ENCODE measurements at regions not wholly inside any gene's neighbourhood (a gene's known extent, or its start where the extent isn't known, plus 50 kb on each side); places are given as distances from the start of the nearest gene placed in this dataset.

DNA sequence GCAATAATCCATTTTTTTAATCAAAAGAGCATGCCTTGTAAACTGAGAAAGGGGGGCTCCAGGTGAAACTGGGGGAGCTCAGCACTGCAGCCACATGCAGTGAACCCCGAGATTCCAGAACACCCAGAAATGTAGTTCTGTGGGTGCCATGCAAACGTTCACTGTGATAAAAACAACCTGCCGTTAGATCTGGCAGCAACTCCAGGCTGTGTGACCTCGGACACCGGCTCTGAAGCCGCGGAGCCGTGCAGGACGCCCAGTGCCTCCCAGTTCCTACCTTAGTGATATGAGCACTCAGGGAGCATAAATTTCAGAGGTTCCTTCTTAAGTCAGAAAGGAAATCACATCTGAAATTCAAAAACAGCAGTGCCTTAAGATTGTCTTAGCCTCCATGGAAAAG is 85.4 kb upstream of the THBS2 start:
- no peak for DNase-seq

DNA sequence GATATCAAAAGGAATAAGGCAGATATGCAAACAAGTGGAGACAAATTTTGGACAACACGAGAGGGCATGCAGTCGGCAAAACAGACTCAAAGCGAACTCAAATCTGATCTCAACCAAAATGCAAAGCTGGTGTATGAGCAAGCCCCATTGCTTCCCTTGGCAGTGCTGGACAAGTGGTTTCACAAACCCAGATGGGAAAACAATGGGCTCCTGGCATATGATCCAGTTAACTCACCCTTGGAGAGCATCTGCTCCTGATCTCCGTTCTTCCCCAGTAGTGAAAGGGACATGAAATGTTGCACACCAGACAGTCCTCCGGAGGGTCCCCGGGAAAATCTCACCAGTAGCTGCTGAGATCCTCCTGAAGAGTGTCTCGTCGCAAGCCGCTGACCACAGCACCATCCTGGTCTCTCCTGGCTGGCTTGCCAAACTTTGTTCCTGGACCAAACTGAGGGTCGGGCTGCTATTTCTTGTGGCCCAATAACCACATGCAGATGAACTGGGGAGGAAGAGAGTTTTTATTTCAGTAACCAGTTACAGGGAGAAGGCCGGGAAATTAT is 84.3 kb upstream of the THBS2 start:
- DNase-seq, result no peak

DNA sequence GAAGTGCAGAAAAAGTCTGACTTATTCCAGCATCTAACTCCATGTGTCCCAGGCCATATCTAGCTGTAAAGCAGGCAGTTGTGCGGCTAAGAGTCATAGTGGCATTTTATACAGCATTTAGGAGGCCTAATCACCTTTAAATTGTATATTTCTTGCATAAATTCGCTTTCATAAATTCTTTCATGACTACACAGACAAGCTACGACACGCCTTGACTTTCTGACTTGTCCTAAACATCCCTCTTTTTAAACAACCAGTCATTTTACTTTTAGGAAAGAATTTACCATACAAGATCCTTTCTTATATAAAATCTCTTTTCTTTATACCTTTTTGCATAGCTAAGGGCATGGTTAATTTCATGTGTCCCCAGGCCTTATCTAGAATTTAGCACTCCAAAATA is 81.7 kb upstream of the THBS2 start:
- no peak for DNase-seq

DNA sequence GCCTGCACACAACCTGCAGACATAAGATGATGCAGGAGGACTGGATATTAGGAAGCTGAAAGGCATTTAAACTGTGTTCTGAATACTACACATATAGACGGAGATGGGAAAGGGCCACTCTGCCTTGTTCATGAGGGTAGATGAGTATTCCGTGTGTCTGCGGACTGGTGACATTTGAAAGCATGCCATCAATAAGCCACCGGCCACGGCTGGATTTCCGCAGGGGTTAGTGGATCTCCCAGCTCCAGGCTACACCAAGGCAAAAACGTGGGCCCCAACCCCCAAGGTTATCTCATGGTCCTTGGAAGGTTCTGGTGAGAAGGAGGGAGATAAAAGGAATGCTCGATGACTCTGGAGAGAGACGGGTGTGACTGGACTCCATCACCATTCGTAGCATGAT is 78.6 kb upstream of the THBS2 start:
- no peak for DNase-seq

DNA sequence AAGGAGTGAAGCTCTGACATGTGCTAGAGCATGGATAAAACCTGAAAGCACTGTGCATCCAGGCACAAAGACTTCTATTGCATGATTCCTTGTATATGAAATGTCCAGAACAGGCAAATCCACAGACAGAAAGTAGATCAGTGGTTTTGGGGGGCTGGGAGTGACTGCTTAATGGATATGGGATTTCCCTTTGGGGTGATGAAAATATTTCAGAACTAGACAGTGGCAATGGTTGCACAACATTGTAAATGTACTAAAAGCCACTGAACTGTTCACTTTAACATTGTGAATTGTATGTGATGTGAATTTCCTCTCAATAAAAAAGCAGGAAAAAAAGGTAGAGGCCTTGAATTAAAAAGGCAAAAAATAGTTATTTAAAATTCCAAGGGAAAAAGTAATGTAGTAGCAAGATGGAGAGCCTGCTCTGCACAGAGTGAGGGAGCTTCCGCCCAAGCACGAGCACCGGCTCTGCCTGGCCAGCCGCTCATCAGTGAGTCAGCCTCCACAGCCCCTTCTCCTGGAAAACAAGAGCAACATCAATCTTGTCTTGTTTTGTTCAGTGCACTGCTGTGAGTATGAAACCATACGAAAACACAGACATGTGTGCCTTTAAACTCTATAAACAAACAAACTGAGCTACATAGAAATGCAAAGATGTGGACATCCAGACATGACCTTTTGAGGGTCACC is 74.6 kb upstream of the THBS2 start:
- DNase-seq, result no peak

DNA sequence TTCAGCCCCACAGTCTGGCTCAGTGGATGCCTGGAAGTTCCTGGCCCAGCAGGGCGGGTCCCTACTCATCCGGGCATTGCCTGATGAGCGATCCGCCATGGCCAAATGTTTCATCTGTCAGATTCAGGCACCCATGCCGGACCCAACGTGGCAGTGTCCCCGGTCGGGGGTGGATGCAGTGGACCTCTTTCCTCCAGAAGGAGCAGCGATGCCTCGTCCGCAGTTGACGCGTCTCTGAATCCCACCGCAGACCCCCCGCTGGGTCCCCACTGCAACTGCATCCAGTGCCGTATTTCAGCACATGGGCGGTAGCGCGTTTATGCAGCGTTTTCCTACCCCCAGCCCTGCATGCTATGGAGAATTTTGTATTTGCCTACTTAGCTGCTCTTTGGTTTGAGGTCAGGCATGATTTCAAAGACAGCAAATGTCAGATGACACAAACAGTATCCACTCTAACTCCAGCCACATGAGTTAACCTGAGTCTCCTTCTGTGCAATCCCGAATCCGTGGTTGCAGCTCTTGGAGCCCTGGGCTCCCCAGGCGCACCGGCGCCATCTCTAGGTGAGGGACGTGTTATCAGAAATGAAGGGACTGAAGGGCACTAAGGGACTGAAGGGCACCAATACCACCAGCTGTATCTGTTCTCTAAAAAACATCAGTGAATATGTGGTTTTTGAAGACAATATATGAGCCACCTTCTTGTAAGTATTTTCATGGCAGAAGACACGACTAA is 72.6 kb upstream of the THBS2 start:
- no peak for DNase-seq

DNA sequence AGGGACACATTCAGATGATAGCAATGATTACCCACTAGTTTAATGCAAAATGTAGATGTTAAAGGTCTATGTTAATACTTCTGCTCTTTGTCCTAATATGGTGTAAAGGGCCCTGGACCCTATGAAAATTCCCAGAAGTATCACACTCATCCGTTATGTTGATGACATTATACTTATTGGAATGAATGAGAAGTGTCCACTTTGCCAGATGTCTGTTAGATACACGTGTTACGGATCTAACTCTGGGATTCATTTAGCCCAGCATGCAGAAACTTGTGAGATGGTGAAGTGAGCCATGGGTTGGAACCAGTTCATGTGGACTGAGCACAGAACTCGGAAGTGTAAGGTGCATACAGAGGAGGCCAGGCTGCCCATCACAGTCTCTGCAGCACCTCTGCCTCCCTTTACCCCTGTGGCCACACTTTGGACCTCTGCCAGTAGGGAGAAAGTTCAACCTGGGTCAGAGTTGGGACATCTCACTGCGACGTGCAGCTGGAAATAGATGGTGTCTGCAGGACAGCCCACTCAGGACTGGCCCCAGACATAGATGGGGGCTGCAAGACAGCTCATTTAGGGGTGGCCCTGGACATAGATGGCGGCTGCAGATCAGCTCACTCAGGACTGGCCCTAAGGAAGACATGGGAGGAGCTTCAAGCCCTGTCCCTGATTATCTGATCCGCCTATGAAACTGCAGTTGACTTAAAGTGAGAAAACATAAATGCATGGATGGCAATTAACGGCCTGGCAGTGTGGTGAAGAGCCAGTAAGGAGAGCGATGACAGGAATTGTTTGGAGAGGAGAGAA is 71.2 kb upstream of the THBS2 start:
- no peak for DNase-seq

DNA sequence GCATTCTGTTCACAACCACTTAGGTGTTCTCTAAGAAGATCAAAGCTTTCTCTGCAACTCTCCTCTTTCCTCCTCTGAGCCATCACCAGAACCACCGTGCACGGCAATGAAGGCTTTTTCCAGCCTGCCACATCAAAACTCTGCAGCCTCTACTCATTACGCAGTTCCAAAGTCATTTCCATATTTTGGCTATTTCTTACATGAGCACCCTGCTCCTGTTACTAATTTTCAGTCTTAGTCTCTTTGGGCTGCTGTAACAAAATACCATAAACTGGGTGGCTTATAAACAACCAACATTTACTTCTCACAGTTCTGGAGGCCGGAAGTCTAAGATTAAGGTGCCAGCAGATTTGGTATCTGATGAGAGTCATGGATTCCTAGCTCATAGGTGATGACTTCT is 70.4 kb upstream of the THBS2 start:
- no peak for DNase-seq

DNA sequence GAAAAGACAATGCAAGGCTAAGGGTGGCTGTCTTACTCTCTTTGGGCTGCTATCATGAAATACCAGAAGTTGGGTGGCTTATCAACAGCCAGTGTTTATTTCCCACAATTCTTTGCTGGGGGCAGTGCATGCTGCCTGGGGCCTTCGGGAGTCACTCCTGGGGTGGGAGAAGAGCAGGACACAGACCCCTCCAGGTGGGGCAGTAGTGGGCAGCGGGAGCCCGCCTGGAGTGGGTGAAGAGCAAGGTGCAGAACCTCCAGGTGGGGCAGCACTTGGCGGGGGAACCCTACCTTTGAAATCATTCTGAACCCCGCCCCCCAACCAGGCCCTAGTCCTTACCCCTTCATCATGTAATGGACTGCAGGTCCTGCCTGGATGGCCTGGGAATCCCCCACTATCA is 69.6 kb upstream of the THBS2 start:
- DNase-seq, result no peak

DNA sequence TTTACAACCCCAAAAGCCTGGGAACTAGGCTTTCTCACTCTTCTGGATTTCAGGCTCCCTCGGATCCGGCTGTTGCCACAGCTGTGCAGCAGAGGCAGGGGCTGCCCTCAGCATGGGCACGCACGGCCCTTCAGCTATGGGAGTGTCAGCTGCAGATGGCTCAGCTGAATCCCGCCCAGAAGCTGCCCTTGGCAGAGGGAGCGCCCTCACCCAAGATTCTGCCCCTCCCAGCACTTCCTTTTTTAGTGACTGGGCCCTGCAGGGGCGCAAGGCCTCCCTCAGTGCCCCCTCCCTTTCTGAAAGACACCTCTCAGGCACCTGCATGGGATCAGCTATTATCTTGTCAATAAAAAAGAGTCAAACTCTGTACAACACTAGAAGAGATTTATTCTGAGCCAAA is 67.9 kb upstream of the THBS2 start:
- DNase-seq, result no peak

DNA sequence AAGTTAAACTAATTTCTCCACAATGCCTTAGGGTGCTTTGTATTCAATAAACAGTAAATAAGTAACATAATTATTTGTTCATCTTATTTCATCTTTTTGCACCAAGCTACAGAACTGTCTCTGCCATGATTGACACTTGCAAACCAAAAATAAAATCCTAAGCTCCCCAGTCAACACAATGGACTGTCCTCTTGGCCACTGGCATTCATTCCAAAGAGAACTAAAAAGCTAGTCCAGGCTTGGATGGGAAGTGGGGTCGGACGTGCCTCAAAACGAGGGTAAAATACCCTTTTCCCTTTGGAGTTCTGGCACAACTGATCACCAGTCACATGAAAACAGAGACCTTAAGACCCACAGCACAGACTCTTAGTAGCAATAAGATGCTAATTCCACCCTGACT is 66.4 kb upstream of the THBS2 start:
- DNase-seq, result no peak

DNA sequence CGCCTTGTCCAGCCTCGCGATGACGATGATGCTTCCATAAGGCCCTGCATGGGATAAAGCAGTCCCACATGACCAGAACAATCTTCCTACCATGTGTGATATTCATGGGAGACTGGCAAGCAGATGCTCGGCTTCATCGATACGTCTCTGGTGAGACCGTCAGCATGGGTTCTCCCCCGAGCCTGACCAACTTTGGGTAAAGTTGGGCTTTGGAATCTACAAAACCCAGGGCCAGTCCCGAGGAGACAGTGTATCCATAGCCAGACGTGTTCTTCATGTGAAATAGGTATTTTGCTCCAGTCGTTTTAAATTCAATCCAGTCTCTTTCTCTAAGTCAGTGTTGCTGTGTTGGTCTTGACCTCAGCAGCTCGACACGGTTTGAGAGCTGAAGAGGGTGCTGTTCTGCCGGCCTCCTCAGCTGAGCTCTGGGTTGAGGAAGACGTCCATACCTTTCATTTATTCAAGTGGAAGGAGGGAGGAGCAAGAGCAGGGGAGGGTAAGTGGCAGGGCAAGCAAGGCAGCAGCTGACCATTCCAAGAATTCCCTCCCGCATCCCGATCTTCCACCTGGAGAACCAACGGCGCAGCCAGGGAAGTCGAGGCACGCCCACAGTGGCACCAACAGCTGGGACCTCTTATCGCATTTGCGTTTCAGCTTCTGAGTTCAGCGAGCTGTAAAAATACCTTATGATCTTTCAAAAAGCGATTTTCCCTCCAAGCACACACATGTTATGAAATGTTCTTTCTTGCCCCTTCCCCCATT is 64.0 kb upstream of the THBS2 start:
- no peak for DNase-seq

DNA sequence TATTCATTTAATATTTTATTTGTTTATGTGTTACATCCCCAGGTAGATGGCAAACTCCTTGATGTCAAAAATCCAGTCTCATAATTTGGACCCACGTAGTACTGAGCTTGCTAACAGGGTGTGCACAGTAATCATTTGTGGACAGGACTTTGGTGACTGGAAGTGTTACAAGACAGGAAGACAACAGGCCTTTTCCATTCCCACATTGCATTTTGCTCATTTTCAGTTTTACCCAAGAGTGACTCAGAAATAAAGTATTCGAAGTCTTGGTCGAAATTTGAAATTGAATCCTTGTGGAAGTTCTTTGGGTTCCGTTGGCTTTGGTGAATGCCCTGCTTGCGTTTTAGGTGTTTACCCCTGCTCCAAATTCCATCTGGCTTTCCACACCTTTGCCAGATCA is 63.0 kb upstream of the THBS2 start:
- DNase-seq, result no peak

DNA sequence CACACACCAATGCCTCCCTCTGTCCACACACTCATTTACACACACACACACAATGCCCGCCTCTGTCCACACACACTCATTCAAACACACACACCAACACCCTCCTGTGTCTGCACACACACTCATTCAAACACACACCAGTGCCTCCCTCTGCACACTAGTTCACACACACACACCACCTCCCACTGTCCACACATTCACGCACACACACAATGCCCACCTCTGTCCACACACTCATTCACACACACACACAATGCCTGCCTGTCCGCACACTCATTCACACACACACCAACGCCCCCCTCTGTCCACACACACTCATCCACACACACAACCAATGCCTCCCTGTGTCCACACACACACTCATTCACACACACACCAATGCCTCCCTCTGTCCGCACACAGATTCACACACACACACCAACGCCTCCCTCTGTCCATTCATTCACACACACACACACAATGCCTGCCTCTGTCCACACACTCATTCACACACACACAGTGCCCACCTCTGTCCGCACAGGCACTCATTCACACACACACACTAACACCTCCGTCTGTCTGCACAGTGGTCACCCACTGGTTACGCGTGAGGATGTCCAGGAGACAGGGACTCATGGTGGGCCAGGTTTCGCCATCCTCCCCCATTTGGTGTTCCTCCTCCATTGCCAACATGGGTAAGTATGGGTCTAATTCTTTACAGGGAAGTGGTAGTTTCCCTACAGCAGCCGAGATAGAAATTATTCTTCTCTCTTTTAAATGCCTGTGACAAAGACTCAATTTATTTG is 62.4 kb upstream of the THBS2 start:
- DNase-seq, result no peak

DNA sequence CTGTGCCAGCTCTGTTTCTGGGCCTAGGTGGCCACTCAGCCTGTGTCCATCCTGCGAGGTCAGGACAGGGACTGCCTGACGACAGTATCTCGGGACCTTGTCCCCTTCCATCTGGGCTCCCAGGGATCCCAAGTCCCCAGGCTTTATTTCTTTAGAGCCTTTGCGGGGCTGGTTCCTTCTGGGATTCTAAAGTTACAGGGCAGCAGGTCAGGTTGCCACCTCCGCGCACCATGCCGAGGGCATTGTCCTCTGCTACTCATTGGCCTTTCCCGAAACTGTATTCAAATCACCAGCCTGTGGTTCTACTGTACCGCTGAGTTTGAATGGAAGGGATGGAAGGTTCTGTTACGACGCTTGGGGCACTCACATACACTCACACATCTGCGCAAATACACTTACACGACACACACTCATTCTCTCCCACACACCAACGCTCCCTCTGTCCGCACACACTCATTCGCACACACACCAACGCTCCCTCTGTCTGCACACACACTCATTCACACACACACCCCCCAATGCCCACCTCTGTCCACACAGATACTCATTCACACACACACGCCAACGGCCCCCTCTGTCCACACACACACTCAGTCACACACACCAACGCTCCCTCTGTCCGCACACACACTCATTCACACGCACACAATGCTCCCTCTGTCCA is 59.8 kb upstream of the THBS2 start:
- DNase-seq, result no peak

DNA sequence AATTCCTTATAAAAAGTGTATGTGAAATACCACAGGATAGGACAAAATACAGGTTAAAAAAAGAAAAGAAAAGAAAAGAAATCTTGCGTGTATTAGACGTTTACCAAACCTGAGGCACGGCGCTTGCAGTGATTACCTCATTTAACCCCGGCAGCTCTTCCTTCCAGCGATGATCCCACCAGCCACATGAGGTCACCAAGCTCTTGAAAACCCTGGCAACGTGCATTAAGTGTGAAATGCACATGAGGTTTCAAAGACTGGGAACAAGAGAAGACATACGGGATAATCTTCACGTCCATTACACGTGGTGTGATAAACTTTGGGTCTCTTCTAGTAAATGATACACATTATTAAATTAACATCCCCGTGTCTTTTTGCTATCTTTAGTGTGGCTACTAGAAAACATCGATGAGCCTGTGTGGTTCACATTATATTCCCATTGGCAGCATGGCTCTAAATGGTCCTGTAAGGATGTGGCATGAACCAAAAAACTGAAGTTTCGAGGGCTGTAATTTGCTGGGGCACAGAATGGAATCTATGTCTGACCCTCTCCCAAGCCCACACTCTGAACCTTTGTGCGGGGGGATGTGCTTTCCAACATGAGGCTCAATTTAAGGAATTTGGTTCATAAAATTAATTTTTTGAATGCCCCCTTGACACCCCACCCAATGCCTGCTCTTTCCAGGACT is 59.2 kb upstream of the THBS2 start:
- no peak for DNase-seq

DNA sequence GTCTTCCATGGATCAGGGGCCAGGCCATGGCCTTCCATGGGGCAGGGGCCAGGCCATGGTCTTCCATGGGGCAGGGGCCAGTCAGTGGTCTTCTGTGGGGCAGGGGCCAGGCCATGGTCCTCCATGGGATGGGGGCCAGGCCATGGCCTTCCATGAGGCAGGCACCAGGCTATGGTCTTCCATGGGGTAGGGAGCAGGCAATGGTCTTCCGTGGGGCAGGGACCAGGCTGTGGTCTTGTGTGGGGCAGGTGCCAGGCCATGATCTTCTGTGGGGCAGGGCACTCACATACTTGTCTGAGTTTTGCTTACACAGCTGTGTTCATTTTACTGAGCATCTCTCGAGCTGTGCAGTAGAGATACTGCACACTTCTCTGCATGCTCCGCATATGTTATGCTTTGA is 57.3 kb upstream of the THBS2 start:
- DNase-seq, result no peak

Measured in NCI-H526 treated with DMSO at 0.1 percent for 48 hours (cell line).